Muscle layer of colon (tissue), 2 donors: ENCODE measurements at regions not wholly inside any gene's neighbourhood (a gene's known extent, or its start where the extent isn't known, plus 50 kb on each side); places are given as distances from the start of the nearest gene placed in this dataset.

Experiments
- H3K27ac ChIP-seq: one replicate; pipeline ENCODE4 v1.7.0; 2013; ENCODE audit warnings: low read depth, mild to moderate bottlenecking, low read length, moderate library complexity
- H3K27me3 ChIP-seq, 2 donors: one replicate each; pipeline ENCODE4 v1.7.0; 2013; ENCODE audit warnings: low read length in 2 of 2, mild to moderate bottlenecking in 2 of 2; ENCODE audit not compliant: insufficient read depth in 2 of 2, control insufficient read depth in 1 of 2
- H3K36me3 ChIP-seq: one replicate; pipeline ENCODE4 v1.7.0; 2013; ENCODE audit warnings: mild to moderate bottlenecking, low read length; ENCODE audit not compliant: insufficient read depth
- H3K4me1 ChIP-seq: one replicate; pipeline ENCODE4 v1.7.0; 2013; ENCODE audit warnings: mild to moderate bottlenecking, low read length; ENCODE audit not compliant: insufficient read depth
- H3K4me3 ChIP-seq, 2 donors: one replicate each; pipeline ENCODE4 v1.7.0; 2013; ENCODE audit warnings: low read length in 2 of 2, low read depth in 1 of 2, mild to moderate bottlenecking in 1 of 2, moderate library complexity in 1 of 2
- H3K9ac ChIP-seq: one replicate; pipeline ENCODE4 v1.7.0; 2013; ENCODE audit warnings: low read length
- H3K9me3 ChIP-seq: one replicate; pipeline ENCODE4 v1.7.0; 2013; ENCODE audit warnings: mild to moderate bottlenecking, low read length
- donor health status: abdominal sarcoma.
- donor health status: Adenocarcinoma of cecum.

DNA sequence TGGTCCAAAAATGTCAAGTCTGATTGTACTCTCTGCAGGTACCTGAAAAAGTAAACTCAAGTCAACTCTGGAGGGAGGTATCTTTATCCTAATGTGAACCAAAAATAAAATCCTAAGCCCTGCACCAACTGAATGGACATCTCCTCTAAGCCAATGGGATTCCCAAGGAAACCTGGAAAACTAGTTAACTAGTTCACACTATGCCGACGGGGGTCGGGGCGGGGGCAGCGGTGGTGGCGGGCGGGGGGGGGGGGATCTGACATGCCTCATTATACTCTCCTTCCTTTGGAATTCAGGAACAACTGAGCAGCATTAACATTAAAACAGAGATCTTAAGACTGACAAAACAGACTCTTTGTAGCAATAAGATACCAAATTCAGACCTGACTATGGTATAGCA is 452.6 kb upstream of the CAMK1G start:
- no peak overlapping the region for H3K4me3 ChIP-seq
- H3K4me1 ChIP-seq = no peaks in the 10 kb centered on the region
- no peak overlapping the region for H3K9ac ChIP-seq
- H3K27ac ChIP-seq = no peak overlapping the region
- H3K27me3 ChIP-seq = no peaks in the 10 kb centered on the region
- no peaks in the 10 kb centered on the region for H3K36me3 ChIP-seq
- H3K9me3 ChIP-seq = no peaks in the 10 kb centered on the region

DNA sequence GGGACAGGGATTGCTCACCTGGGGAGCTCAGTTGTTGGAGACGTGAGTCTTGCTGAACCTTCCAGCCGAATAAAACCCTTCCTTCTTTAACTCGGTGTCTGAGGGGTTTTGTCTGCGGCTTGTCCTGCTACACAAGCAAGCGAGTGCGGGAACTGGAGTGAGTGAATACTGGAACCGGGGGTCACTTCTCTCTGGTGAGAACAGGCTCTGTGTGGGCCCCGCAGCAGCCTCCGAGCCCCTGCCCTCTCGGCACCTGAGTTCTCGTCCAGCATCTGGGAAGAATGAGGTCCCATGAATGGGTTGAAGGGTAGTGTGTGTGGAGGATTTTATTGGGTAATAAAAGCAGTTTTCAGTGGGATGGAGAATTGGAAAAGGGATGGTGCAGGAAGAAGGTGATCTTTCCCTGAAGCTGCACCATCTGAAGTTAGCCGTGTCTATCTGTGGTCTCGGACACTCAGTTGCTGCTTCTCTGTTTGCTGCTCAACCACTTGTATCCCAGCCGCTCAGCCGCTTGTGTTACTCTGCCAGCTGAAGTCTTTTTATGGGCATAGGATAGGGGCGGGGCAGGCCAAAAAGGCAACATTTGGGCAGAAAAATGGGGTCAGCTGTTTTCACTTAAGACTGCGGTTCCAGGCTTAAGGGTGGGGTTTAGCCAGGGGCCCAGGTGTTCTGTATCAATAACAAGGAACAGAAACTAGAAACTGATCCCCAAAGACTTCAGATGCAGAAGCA is 450.6 kb upstream of the CAMK1G start:
- Histone ChIP-seq H3K27ac (no peak overlapping the region), H3K9me3 (no peaks in the 10 kb centered on the region), H3K36me3 (no peaks in the 10 kb centered on the region), H3K9ac (no peak overlapping the region), H3K4me3 (no peak overlapping the region), H3K27me3 (no peaks in the 10 kb centered on the region), H3K4me1 (no peaks in the 10 kb centered on the region)

DNA sequence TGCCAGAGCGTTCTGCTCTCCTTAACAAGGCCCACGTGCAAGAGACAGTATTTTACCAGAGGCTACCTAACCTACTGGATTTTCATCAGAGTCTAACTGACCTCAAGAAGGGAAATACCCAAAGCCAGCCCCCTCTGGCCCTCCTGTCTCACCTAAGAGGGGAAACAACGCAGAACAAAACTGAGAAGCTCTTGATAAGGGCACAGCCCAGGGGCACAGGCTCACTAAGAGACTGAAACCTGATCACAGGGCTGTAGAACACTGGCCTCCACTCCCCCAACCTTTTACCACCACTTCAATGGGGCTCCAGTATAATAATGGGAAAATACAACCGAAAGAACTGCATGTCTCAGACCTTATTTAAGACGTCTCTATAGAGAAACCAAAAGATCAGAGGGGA is 449.5 kb upstream of the CAMK1G start:
- Histone ChIP-seq H3K9me3 (no peaks in the 10 kb centered on the region), H3K4me1 (no peaks in the 10 kb centered on the region), H3K36me3 (no peaks in the 10 kb centered on the region), H3K27ac (no peak overlapping the region), H3K27me3 (no peaks in the 10 kb centered on the region), H3K9ac (no peak overlapping the region), H3K4me3 (no peak overlapping the region)

DNA sequence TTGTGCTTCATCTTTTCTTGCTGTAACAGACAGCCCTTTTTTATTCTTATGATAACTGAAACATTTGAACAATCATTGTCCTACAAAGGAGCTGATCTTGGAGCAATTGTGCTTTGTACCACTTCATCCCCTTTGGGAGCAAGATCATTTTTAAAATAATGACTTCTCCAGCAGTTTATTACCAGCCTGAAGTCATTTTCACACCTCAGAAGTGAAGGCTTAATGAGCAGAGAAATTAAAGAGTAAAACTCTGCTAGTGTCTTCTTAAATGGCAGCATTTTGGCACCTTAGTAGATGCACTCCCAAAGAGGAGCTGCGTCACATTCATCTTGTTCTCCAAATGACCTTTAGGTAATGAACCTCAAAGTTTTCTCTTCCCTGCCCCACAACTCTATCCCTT is 439.6 kb upstream of the CAMK1G start:
- Histone ChIP-seq H3K27ac (no peak overlapping the region), H3K27me3 (no peaks in the 10 kb centered on the region), H3K36me3 (no peaks in the 10 kb centered on the region), H3K9me3 (no peaks in the 10 kb centered on the region), H3K9ac (no peak overlapping the region), H3K4me3 (no peak overlapping the region), H3K4me1 (no peaks in the 10 kb centered on the region)

DNA sequence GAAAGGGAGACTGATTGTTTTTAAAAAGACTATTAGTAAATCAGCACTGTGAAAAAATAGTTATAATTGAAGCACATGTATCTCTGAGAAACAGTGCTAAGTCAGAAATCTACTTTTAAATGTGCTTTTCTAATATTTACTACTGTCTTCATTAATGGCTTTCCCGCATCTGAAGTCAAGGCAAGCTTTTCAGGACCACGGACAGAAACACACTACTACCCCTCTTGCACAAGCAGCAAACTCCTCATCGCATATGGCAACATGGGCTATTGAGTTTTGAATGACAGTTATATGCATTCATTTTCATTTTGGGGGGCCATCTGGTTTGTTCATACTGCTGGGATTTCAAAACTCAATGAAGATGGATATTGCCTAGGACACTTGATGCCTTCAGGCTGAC is 433.4 kb upstream of the CAMK1G start:
- Histone ChIP-seq H3K27ac (no peak overlapping the region), H3K27me3 (no peaks in the 10 kb centered on the region), H3K9me3 (no peaks in the 10 kb centered on the region), H3K36me3 (no peaks in the 10 kb centered on the region), H3K4me3 (no peak overlapping the region), H3K4me1 (no peaks in the 10 kb centered on the region), H3K9ac (no peak overlapping the region)

DNA sequence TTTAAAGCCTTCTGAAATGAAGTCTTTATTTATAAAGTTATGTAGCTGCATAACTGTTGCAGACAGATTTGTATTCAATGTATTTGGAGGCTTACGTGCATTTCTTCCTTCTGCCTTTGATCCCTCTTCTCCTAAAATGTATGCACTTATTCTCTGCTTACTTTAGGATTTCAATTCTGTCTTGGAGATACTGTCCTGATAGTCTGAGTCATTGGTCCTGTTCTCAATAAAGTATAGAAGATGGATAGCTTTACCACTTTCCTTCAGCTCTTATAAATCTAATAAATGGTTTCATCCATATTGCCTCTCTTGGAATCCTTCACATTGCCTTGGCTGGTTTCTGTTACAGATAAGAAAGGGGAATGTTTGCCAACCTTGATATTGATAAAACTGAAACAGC is 430.1 kb upstream of the CAMK1G start:
- H3K4me1 ChIP-seq = no peaks in the 10 kb centered on the region

DNA sequence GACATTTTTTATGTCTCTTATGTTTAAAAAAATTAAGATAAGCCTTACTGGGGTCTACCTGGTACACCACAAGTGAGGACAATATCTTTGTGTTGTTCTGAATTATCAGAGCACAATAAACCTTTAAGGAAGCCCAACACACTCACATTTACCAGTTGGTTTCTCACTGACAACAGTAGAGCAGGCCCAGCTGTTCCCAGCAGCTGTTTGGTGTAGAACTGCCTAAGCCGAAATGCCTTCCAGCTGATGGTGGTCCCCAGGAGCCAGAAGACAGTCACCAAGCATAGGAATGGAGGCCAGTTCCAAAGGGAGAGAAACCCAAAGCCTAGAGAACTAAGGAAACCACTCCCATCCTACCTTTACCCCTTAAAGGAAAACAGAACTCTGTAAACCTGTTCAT is 428.6 kb upstream of the CAMK1G start:
- no peak overlapping the region for H3K4me3 ChIP-seq
- H3K9me3 ChIP-seq = no peaks in the 10 kb centered on the region
- no peaks in the 10 kb centered on the region for H3K36me3 ChIP-seq
- no peaks in the 10 kb centered on the region for H3K4me1 ChIP-seq
- H3K9ac ChIP-seq = no peak overlapping the region
- H3K27ac ChIP-seq = no peak overlapping the region
- H3K27me3 ChIP-seq = no peaks in the 10 kb centered on the region

More for the DNA sequence above, 430.1 kb upstream of the CAMK1G start:
- no peaks in the 10 kb centered on the region for H3K27me3 ChIP-seq
- no peak overlapping the region for H3K4me3 ChIP-seq
- no peak overlapping the region for H3K27ac ChIP-seq
- H3K36me3 ChIP-seq = no peaks in the 10 kb centered on the region
- H3K9ac ChIP-seq = no peak overlapping the region
- no peaks in the 10 kb centered on the region for H3K9me3 ChIP-seq

DNA sequence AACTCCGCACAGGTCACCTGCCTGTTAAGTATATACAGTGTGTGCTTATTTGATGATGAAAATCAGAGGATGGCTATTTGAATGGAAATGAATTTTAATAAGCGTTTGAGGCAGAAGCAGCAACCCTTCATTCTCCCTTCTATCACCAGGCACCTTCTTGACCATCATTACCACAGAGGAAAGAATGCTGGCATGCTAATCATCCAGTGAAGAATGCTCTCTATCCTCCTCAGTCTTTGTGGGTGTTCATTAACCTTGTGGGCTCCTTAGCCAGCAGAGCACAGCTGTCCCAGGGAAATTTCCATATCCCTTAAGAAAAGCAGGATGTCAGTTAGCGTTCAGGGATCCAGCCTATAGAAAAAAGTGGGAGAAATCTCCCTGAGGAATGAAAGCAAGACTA is 428.0 kb upstream of the CAMK1G start:
- no peak overlapping the region for H3K9ac ChIP-seq
- H3K4me3 ChIP-seq = no peak overlapping the region
- H3K36me3 ChIP-seq = no peaks in the 10 kb centered on the region
- no peak overlapping the region for H3K27ac ChIP-seq
- H3K9me3 ChIP-seq = no peaks in the 10 kb centered on the region
- H3K4me1 ChIP-seq = no peaks in the 10 kb centered on the region
- H3K27me3 ChIP-seq = no peaks in the 10 kb centered on the region

DNA sequence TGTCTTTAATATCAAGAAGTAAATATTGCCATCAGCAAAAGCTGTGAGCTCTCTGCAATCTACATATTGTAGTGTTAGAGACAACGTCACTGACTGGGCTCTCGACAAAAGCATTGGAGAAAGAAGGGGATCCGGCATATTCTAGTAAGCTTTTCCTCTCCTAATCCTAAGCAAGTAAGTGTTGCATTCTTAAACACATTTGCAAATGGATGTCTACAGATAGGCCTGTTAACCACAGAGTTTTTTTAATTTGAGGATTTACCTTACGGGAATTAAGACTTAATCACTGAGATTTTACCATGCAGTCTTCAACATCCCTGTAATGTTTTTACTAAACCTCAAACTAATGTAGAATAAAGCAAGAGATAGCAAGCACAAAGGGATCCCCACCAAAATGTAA is 426.5 kb upstream of the CAMK1G start:
- Histone ChIP-seq H3K4me3 (no peak overlapping the region), H3K27ac (no peak overlapping the region), H3K36me3 (no peaks in the 10 kb centered on the region), H3K27me3 (no peaks in the 10 kb centered on the region), H3K9me3 (no peaks in the 10 kb centered on the region), H3K9ac (no peak overlapping the region), H3K4me1 (no peaks in the 10 kb centered on the region)

DNA sequence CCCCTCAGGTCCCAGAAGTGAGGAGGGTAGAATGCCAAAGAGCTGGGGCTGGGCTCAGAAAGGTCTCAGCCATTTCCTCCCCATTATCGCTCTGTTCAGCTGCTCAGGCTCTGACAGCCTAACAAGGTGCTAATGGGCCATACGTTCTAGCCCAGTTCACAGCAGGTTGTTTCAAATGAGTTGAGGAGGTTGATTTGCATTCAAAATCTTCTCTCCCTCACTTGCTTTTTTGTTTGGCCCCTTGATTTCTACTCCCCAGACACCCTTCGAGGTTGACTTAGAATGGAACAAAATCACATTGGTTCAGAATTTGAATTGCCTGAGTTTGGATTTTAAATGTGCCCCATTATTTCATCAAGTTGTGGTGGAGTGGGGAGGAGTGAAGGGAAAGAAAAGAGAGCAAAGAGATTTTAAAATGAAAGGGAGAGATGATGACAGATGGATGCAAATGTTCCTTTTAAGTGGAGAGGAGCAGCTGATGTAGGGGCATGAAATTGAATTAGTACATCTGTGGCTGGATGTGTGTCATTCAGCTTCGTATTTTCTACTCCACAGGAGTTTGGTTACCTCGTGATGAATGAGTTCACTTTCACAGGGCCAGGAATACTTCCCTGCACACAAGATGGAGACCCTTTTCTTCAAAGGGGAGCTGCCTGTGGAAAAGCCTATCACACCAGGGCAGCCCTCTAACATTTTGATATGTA is 425.8 kb upstream of the CAMK1G start:
- peaks cover 3% of the 10 kb centered on the region for H3K4me1 ChIP-seq
- H3K27me3 ChIP-seq = no peaks in the 10 kb centered on the region
- no peak overlapping the region for H3K27ac ChIP-seq
- H3K9me3 ChIP-seq = no peaks in the 10 kb centered on the region
- no peaks in the 10 kb centered on the region for H3K36me3 ChIP-seq
- H3K9ac ChIP-seq = no peak overlapping the region
- no peak overlapping the region for H3K4me3 ChIP-seq

DNA sequence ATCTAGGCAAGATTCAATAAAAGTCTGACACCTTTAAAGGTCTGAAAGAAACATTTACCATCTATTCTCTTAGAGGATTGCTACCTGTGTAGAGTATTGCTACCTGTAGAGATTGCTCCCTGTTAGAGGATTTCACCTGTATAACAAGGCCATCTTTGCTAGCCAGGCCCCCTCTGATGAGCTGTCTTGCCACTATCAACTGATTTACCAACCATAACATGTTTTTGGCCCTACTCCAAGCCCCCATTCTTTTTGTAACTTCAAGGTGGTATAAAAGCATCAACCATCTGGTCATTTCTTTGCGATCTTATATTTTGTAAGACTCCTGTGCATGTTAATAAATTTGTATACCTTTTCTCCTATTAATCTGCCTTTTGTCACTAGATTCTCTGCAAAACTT is 424.7 kb upstream of the CAMK1G start:
- Histone ChIP-seq H3K36me3 (no peaks in the 10 kb centered on the region), H3K9me3 (no peaks in the 10 kb centered on the region), H3K27me3 (no peaks in the 10 kb centered on the region), H3K27ac (no peak overlapping the region), H3K4me1 (peaks cover 7% of the 10 kb centered on the region), H3K4me3 (no peak overlapping the region), H3K9ac (no peak overlapping the region)

DNA sequence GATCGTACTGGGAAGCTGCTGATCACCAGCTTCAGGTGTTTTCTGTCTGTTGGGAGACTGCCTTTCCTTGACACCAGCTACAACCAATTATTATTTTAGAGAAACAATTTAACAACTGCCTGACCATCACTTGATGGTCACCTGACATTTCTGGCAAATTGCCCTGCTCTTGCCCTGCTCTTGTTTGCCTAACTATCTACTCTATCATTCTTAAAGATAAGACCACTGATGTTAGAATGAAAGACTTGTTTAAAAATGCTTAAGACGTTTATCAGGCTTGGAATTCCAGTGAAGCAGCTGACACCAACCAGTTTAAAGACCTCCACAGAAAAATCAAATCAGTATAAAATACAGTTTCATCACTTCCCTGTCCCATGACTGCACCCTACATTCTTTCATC is 423.3 kb upstream of the CAMK1G start:
- Histone ChIP-seq H3K9me3 (no peaks in the 10 kb centered on the region), H3K36me3 (no peaks in the 10 kb centered on the region)

More for the DNA sequence above, 423.3 kb upstream of the CAMK1G start:
- Histone ChIP-seq H3K27ac (no peak overlapping the region), H3K4me1 (peaks cover 7% of the 10 kb centered on the region), H3K27me3 (no peaks in the 10 kb centered on the region), H3K9ac (no peak overlapping the region), H3K4me3 (no peak overlapping the region)
